Fibroblast of mammary gland (primary cell): ENCODE measurements at regions not wholly inside any gene's neighbourhood (a gene's known extent, or its start where the extent isn't known, plus 50 kb on each side); places are given as distances from the start of the nearest gene placed in this dataset.

Experiments
- DNase-seq: peaks from one replicate; pipeline ENCODE4 v3.0.0-alpha.2; 2010; ENCODE audit warnings: low read depth
- H3K4me3 ChIP-seq: 2 replicates; pipeline ENCODE4 v1.5.1; 2011; ENCODE audit warnings: low read depth, mild to moderate bottlenecking, low read length, moderate library complexity; ENCODE audit not compliant: control insufficient read depth
- TF ChIP-seq, protein P1 (sequence below): conservative IDR thresholded peaks from 2 replicates; pipeline ENCODE4 v1.5.1; 2011; ENCODE audit warnings: low read depth, low read length, inconsistent platforms; ENCODE audit not compliant: control insufficient read depth, insufficient read depth

GRCh38 chr4:74659576-74660411, 134.5 kb downstream of the BTC start:
- TF ChIP-seq, protein P1, sequence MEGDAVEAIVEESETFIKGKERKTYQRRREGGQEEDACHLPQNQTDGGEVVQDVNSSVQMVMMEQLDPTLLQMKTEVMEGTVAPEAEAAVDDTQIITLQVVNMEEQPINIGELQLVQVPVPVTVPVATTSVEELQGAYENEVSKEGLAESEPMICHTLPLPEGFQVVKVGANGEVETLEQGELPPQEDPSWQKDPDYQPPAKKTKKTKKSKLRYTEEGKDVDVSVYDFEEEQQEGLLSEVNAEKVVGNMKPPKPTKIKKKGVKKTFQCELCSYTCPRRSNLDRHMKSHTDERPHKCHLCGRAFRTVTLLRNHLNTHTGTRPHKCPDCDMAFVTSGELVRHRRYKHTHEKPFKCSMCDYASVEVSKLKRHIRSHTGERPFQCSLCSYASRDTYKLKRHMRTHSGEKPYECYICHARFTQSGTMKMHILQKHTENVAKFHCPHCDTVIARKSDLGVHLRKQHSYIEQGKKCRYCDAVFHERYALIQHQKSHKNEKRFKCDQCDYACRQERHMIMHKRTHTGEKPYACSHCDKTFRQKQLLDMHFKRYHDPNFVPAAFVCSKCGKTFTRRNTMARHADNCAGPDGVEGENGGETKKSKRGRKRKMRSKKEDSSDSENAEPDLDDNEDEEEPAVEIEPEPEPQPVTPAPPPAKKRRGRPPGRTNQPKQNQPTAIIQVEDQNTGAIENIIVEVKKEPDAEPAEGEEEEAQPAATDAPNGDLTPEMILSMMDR = no peak
- no peak overlapping the region for H3K4me3 ChIP-seq
- peak; percentile 100 for DNase-seq

DNA sequence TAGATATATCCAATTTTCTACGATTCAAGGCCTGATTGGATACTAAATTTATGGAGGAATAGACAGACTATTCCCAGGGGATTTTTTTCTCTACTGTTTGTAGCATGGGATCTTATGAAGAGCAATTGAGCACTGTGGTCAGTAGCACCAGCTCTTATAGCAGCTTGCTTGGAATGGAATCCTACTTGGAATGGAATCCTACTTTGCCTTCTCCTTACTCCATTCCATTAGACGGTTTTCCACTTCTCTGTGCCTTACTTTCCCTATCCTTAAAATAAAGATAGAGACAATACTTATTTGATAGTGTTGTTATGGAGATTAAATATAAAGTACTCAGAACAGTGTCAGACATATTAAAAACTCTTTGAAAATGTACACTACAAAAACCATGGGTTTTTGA, 133.5 kb downstream of the BTC start:
- no peak for DNase-seq
- TF ChIP-seq, protein P1 = no peak

DNA sequence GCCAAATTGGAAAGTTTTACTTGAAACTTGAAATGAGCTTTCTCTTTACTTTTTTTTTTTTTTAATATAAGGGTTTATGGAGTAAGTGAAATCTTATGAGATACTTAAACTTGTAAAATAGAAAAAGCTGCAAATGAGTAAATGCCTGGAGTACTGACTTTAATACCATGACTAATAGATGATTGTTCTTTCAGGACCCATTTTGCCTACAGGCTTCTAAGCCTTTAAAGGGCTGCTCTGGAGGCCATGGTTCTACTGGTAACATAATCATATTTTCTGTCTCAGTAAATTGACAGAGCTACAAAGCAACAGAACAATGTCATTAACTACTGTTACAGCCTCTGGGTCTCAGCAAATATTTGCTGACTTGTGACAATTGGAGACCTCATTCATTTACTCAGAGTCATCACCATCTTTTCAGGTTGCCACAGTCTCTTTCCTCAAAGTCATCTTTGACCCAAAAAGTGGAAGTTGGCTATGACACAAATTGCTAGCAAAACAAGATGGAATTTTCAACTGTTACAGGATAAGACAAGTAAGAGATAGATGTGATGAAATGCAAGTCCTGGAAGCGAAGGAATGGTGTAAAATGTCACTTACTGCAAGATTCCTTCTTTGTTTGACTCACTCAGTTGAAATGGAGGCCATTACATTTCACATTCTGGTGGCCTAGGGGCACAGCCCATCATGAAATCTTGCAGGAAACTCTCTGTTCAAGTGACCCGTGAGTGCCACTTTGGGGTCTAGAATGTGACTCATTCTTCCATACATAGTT, 132.7 kb downstream of the BTC start:
- DNase-seq = peak; percentile 75
- H3K4me3 ChIP-seq = no peak overlapping the region
- TF ChIP-seq, protein P1 = no peak

More for the DNA sequence above, 133.5 kb downstream of the BTC start:
- no peak overlapping the region for H3K4me3 ChIP-seq

- TF ChIP-seq, protein P1 = no peak
- H3K4me3 ChIP-seq = no peak overlapping the region
- DNase-seq = no peak
Measured at GRCh38 chr4:74663631-74664030, 130.7 kb downstream of the BTC start.

GRCh38 chr4:74665346-74665745, 129.0 kb downstream of the BTC start:
- TF ChIP-seq, protein P1 = no peak
- DNase-seq = no peak
- no peak overlapping the region for H3K4me3 ChIP-seq

GRCh38 chr4:74665876-74666275, 128.4 kb downstream of the BTC start:
- no peak overlapping the region for H3K4me3 ChIP-seq
- DNase-seq = no peak
- TF ChIP-seq, protein P1 = no peak
